ENCODE measurements at regions not wholly inside any gene's neighbourhood (a gene's known extent, or its start where the extent isn't known, plus 50 kb on each side); places are given as distances from the start of the nearest gene placed in this dataset.
A peak's percentile ranks its signal among the peaks of the same experiment; 100 is the strongest.
"Not testable (repeated sequence)": the region's sequence is repeated elsewhere in the genome, so short reads cannot be mapped to it uniquely, and the experiment has no call there.

GRCh38 chr6:170222498-170223471 is 68.1 kb downstream of the DLL1 start:
- peak overlapping the region; percentile 15 for H3K4me3 ChIP-seq (ENCODE audit: low read length)
- TF ChIP-seq CTCF (conservative IDR thresholded peaks at IDR 0.05; ENCODE audit: low read depth, low read length) = no peak
- no peak for DNase-seq (ENCODE audit: low read depth)

DNA sequence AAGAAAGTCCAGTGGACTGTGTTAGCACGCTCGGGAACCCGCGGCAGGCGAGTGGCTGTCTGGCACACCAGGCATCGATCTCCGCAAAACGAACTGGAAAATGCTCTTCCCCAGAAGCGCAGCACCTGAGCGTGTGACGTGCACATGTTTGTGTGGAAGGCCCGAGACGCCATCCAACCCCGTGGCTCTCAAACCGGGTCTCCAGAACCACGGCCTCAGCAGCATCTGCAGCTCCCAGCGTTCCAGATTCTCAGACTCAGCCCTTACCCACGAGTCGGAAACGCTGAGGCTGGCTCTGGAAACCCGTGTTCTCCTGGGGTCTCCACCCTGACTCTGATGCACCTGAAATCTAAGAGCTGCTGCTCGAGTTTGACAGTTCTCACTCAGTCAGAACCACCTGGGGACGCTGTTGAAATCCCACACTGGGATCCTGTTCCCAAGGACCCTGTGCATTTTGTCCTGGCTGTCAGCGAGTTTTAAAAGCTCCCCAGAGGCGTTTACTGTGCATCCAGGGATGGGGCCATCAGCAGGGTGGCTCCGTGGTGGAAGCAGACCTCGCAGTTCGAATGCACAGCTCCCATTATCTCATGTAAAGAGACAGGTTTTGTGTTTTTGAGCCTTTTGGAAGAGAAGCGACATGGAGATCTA is 69.0 kb downstream of the DLL1 start:
- no peak for TF ChIP-seq CTCF (conservative IDR thresholded peaks at IDR 0.05; ENCODE audit: low read depth, low read length)
- H3K4me3 ChIP-seq (ENCODE audit: low read length) = no peak overlapping the region
- DNase-seq (ENCODE audit: low read depth) = no peak

DNA sequence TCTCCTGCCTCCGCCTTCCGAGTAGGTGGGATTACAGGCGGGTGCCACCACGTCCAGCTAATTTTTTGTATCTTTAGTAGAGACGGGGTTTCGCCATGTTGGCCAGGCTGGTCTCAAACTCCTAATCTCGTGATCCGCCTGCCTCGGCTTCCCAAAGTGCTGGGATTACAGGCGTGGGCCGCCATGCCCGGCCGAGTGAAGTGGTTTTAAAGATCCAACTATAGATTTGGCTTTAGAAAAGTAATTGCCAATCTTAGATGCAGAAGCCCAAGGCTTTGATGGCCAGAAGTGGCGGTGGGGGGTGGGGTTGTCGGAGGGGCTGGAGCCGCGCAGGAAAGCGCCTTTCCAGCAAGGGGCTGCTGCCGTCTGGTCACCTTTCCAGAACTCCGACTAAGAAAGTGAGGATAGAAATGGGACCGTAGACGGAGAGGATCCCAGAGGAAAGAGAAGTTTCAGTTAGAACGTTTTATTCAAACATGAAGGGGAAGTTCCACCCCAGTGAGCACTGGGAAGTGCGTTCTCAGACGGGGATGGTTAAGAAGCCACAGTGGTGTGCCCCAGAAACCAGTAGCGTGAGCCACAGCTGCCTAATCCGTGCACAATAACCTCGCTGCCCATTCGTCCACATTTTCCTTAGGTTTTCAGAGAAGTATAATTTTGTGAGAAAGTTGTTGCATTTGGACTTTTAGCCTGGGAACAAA is 69.7 kb downstream of the DLL1 start:
- DNase-seq (ENCODE audit: low read depth) = no peak
- TF ChIP-seq CTCF (conservative IDR thresholded peaks at IDR 0.05; ENCODE audit: low read depth, low read length) = no peak
- no peak overlapping the region for H3K4me3 ChIP-seq (ENCODE audit: low read length)

DNA sequence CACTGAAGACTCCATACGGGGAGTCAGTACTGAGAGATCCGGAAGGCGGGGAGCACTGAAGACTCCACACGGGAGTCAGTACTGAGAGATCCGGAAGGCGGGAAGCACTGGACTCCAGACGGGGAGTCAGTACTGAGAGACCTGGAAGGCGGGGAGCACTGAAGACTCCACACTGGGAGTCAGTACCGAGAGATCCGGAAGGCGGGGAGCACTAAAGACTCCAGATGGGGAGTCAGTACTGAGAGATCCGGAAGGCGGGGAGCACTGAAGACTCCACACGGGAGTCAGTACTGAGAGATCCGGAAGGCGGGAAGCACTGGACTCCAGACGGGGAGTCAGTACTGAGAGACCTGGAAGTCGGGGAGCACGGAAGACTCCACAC is 77.2 kb downstream of the DLL1 start:
- H3K4me3 ChIP-seq (ENCODE audit: low read length); DNase-seq (ENCODE audit: low read depth): not testable (repeated sequence)

DNA sequence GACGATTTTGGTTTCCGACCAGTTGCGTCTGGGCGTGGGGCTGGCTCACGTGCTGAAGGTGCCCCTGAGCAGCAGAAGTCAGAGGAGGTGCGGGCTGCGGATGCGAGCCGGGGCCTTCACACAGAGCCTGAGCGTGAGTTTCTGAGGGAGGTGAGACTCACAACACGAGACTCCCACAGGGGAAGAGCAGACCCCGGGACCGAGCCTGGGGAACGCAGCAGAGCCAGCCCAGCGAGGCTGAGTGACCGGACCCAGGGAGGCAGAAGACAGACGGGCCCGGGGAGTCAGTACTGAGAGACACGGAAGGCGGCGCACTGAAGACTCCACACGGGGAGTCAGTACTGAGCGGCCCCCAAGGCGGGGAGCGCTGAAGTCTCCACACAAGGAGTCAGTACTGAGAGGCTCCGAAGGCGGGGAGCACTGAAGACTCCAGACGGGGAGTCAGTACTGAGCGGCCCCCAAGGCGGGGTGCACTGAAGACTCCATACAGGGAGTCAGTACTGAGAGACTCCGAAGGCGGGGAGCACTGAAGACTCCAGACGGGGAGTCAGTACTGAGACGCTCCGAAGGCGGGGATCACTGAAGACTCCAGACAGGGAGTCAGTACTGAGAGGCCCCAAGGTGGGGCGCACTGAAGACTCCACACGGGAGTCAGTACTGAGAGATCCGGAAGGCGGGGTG is 77.8 kb downstream of the DLL1 start:
- no peak for TF ChIP-seq CTCF (conservative IDR thresholded peaks at IDR 0.05; ENCODE audit: low read depth, low read length)
- DNase-seq (ENCODE audit: low read depth) = no peak

DNA sequence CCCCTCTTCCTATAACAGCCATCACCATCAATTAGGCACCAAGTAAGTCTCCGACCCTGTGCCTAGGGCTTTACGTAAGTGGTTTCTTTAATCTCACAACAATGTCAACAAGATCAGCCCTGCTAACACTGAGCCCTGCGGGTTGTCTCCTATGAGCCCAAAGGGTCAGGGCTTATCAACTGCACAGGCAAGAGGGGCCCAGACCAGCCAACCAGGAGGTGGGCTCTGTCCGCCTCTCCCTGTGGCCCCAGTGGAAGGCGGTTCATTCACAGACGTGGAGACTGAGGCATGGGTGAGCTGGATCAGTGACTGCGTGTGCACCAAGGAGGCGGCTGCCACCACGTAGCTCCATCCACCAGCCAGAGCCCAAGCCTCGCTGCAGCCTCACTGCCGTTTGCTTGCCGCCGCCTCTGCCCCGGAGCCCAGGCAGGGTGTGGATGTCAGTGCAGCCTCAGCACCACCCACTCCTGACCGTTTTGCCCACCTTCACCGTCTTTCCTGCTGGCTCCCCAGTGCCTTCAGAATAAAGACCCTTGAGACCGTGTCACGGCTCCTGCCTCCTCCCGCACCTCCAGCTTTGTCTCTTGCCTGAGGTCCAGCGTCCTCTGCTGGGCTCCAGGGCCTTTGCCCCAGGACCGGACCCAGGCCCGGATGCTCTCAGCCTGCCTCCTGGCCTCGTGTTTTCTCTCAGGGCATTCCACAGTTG is 78.7 kb downstream of the DLL1 start:
- no peak for TF ChIP-seq CTCF (conservative IDR thresholded peaks at IDR 0.05; ENCODE audit: low read depth, low read length)
- no peak for DNase-seq (ENCODE audit: low read depth)
- no peak overlapping the region for H3K4me3 ChIP-seq (ENCODE audit: low read length)

More for the DNA sequence above, 77.8 kb downstream of the DLL1 start:
- H3K4me3 ChIP-seq (ENCODE audit: low read length) = no peak overlapping the region

Measured in retinal pigment epithelial cell (primary cell).